GM23338 (cell line): ENCODE measurements at regions not wholly inside any gene's neighbourhood (a gene's known extent, or its start where the extent isn't known, plus 50 kb on each side); places are given as distances from the start of the nearest gene placed in this dataset.

ENCODE experiments used
- ATAC-seq: fragments of 200-7000 bp; cut with Tn5 transposase; 3 replicates; pipeline ENCODE4 v1.9.1; 2020
- DNase-seq: peaks from one replicate; pipeline ENCODE4 v3.0.0-alpha.2; 2015; ENCODE audit warnings: low spot score
- H2AFZ ChIP-seq: fragments of 200-600 bp; sonication (generic); 2 replicates; pipeline ENCODE4 v1.8.0; 2016; ENCODE audit warnings: antibody characterized with exemption, mild to moderate bottlenecking, moderate library complexity
- H3F3A ChIP-seq: fragments of 200-600 bp; sonication (generic); replicated peaks from 2 replicates; pipeline ENCODE4 v1.8.0; 2017; ENCODE audit warnings: antibody characterized with exemption, mixed run types, low read depth
- H3K27ac ChIP-seq: fragments of 200-600 bp; sonication (generic); 2 replicates; pipeline ENCODE4 v1.6.1; 2016; ENCODE audit warnings: low read depth
- H3K27me3 ChIP-seq: fragments of 200-600 bp; sonication (generic); 2 replicates; pipeline ENCODE4 v1.8.0; 2016; ENCODE audit warnings: mild to moderate bottlenecking, mixed run types, moderate library complexity; ENCODE audit not compliant: insufficient read depth
- H3K36me3 ChIP-seq: fragments of 200-600 bp; sonication (generic); 2 replicates; pipeline ENCODE4 v1.8.0; 2016; ENCODE audit warnings: mild to moderate bottlenecking; ENCODE audit not compliant: insufficient read depth
- H3K4me1 ChIP-seq: fragments of 200-600 bp; sonication (generic); 2 replicates; pipeline ENCODE4 v1.8.0; 2016; ENCODE audit warnings: mild to moderate bottlenecking, moderate library complexity; ENCODE audit not compliant: insufficient read depth
- H3K4me2 ChIP-seq: fragments of 200-600 bp; sonication (generic); 2 replicates; pipeline ENCODE4 v1.7.1; 2017; ENCODE audit warnings: mixed run types
- H3K4me3 ChIP-seq: fragments of 200-600 bp; sonication (generic); 2 replicates; pipeline ENCODE4 v1.6.1; 2016; ENCODE audit warnings: mixed run types
- H3K79me2 ChIP-seq: fragments of 200-600 bp; sonication (generic); replicated peaks from 2 replicates; pipeline ENCODE4 v1.8.0; 2017; ENCODE audit warnings: mild to moderate bottlenecking; ENCODE audit not compliant: insufficient read depth
- H3K9me2 ChIP-seq: fragments of 200-600 bp; sonication (generic); 2 replicates; pipeline ENCODE4 v1.8.0; 2017; ENCODE audit not compliant: insufficient read depth
- H4K20me1 ChIP-seq: fragments of 200-600 bp; sonication (generic); replicated peaks from 2 replicates; pipeline ENCODE4 v1.8.0; 2017; ENCODE audit warnings: mild to moderate bottlenecking; ENCODE audit not compliant: insufficient read depth
- H3K27ac Mint-ChIP-seq: 2 replicates; pipeline ENCODE4 v1.8.0; 2020; ENCODE audit warnings: inconsistent platforms, mild to moderate bottlenecking, moderate library complexity, mixed read lengths
- H3K27me3 Mint-ChIP-seq: 3 replicates; pipeline ENCODE4 v1.8.0; 2022; ENCODE audit warnings: low read depth, mild to moderate bottlenecking, moderate library complexity, mixed read lengths, inconsistent platforms; ENCODE audit not compliant: insufficient read depth, poor library complexity
- H3K36me3 Mint-ChIP-seq: 3 replicates; pipeline ENCODE4 v1.8.0; 2021; ENCODE audit warnings: low read depth, mild to moderate bottlenecking, inconsistent platforms, moderate library complexity, mixed read lengths
- H3K4me1 Mint-ChIP-seq: 3 replicates; pipeline ENCODE4 v1.8.0; 2020; ENCODE audit warnings: mild to moderate bottlenecking, inconsistent platforms, mixed read lengths
- H3K4me3 Mint-ChIP-seq: 3 replicates; pipeline ENCODE4 v1.8.0; 2021; ENCODE audit warnings: moderate library complexity, mild to moderate bottlenecking, inconsistent platforms, mixed read lengths
- H3K9me3 Mint-ChIP-seq: 3 replicates; pipeline ENCODE4 v1.8.0; 2020; ENCODE audit warnings: moderate library complexity, mild to moderate bottlenecking, inconsistent platforms, mixed read lengths
- ETS1 ChIP-seq: IDR thresholded peaks from 2 replicates; pipeline ENCODE4 v1.6.1; 2016; ENCODE audit warnings: antibody characterized with exemption
- EZH2 ChIP-seq: fragments of 200-600 bp; sonication (generic); IDR thresholded peaks from one replicate; pipeline ENCODE4 v1.8.0; 2017; ENCODE audit warnings: antibody characterized with exemption, mild to moderate bottlenecking, low read depth; ENCODE audit not compliant: unreplicated experiment
- JUNB ChIP-seq: IDR thresholded peaks from one replicate; pipeline ENCODE4 v1.6.1; 2016; ENCODE audit warnings: antibody characterized with exemption; ENCODE audit not compliant: unreplicated experiment
- ZNF331 ChIP-seq: fragments of 250-450 bp; sonication (Bioruptor Pico); IDR thresholded peaks from 2 replicates; pipeline ENCODE4 v1.5.0; 2020; ENCODE audit warnings: low read depth, mild to moderate bottlenecking, moderate library complexity
- ZNF462 ChIP-seq: fragments of 250-450 bp; sonication (Bioruptor Pico); IDR thresholded peaks from 2 replicates; pipeline ENCODE4 v1.5.0; 2020; ENCODE audit warnings: mild to moderate bottlenecking, moderate library complexity
- TF ChIP-seq, protein P1 (sequence below), 2 experiments: fragments of 200-600 bp in 1 of 2; sonication (generic) in 1 of 2; conservative IDR thresholded peaks; 2 replicates each; pipeline versions ENCODE4 v1.5.1 to v1.6.1; 2016 to 2017; ENCODE audit warnings: antibody characterized with exemption in 2 of 2, low read depth in 2 of 2, mild to moderate bottlenecking in 2 of 2, moderate library complexity in 1 of 2

DNA sequence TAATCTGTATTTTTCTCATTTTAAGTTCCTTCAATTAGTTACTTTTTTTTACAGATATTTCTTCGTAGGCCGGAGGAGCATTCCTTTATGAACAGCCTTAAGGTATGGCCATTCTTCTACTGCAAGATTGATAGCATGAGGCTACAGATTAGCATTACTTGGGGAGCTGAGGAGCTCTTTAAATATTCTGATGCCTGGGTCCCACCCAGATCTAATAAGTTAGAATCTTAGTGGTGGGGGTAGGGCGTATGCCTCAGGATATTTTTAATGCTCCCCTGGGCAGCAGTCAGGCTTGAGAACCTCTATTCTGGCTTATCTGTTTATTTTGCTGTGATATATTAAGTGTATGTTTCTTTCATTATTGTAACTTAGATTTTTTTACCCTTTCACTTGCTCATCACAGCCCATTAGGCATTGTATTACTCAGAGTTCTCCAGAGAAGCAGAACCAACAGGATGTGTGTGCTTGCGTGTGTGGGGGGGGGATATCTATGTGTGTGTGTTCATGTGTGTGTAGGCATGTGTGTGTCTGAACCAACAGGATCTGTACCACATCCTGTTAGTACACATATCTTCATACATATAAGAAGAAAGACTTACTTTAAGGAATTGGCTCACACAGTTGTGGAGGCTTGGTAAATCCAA, 91.8 kb upstream of the MTAP start:
- H3K79me2 ChIP-seq: no peaks in the 10 kb centered on the region
- peaks cover 8% of the 10 kb centered on the region; the same call in 2 of the 3 replicates for H3K4me1 Mint-ChIP-seq
- no peaks in the 10 kb centered on the region for H4K20me1 ChIP-seq
- peaks cover 1% of the 10 kb centered on the region for H3K27me3 Mint-ChIP-seq
- H3K4me2 ChIP-seq: no peak overlapping the region
- no peaks in the 10 kb centered on the region for H3K9me2 ChIP-seq
- no peak overlapping the region for H3K27ac ChIP-seq
- no peak overlapping the region for H3K27ac Mint-ChIP-seq
- no peaks in the 10 kb centered on the region for H3K27me3 ChIP-seq
- H3K36me3 Mint-ChIP-seq: no peaks in the 10 kb centered on the region
- ATAC-seq (no peak), DNase-seq (no peak)
- no peaks in the 10 kb centered on the region for H3F3A ChIP-seq
- TF ChIP-seq ZNF462 (CRISPR knock-in tag): no peak
- no peak for TF ChIP-seq ZNF331 (CRISPR knock-in tag)
- TF ChIP-seq, protein P1, sequence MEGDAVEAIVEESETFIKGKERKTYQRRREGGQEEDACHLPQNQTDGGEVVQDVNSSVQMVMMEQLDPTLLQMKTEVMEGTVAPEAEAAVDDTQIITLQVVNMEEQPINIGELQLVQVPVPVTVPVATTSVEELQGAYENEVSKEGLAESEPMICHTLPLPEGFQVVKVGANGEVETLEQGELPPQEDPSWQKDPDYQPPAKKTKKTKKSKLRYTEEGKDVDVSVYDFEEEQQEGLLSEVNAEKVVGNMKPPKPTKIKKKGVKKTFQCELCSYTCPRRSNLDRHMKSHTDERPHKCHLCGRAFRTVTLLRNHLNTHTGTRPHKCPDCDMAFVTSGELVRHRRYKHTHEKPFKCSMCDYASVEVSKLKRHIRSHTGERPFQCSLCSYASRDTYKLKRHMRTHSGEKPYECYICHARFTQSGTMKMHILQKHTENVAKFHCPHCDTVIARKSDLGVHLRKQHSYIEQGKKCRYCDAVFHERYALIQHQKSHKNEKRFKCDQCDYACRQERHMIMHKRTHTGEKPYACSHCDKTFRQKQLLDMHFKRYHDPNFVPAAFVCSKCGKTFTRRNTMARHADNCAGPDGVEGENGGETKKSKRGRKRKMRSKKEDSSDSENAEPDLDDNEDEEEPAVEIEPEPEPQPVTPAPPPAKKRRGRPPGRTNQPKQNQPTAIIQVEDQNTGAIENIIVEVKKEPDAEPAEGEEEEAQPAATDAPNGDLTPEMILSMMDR (conservative IDR thresholded peaks at IDR 0.05; ENCODE audit: low read depth in 2 of 2): no peak
- TF ChIP-seq JUNB: no peak
- no peak for TF ChIP-seq ETS1
- TF ChIP-seq EZH2: no peak
- H3K4me3 Mint-ChIP-seq: no peak overlapping the region
- H3K4me1 ChIP-seq: 0 out of 2 replicates have a peak, but pooled peaks cover 16% of the 10 kb centered on the region
- H3K4me3 ChIP-seq: no peak overlapping the region
- H3K9me3 Mint-ChIP-seq: no peaks in the 10 kb centered on the region
- no peak overlapping the region for H2AFZ ChIP-seq
- H3K36me3 ChIP-seq: no peaks in the 10 kb centered on the region
